Esophagus muscularis mucosa (tissue), 4 donors: ENCODE measurements at regions not wholly inside any gene's neighbourhood (a gene's known extent, or its start where the extent isn't known, plus 50 kb on each side); places are given as distances from the start of the nearest gene placed in this dataset.

Experiments
- DNase-seq: peaks from one replicate; pipeline ENCODE4 v3.0.0-alpha.2; 2017; ENCODE audit errors: extremely low spot score
- H3K27ac ChIP-seq, 4 donors: fragments of 200-600 bp; sonication (generic); replicated peaks in 1 of 4; 1 replicate in 3 of 4; 2 replicates in 1 of 4; pipeline ENCODE4 v1.5.1; 2016 to 2019; ENCODE audit warnings: mild to moderate bottlenecking in 1 of 4
- H3K27me3 ChIP-seq, 4 donors: fragments of 200-600 bp; sonication (generic); one replicate each; pipeline versions ENCODE4 v1.5.1 to v1.6.0; 2016 to 2019
- H3K36me3 ChIP-seq, 4 donors: fragments of 200-600 bp; sonication (generic); one replicate each; pipeline ENCODE4 v1.5.1; 2016 to 2019
- H3K4me1 ChIP-seq, 4 donors: fragments of 200-600 bp; sonication (generic); one replicate each; pipeline ENCODE4 v1.5.1; 2016 to 2019
- H3K4me3 ChIP-seq, 4 donors: fragments of 200-600 bp; sonication (generic); 1 replicate in 2 of 4; 2 replicates in 2 of 4; pipeline ENCODE4 v1.5.1; 2016 to 2019; ENCODE audit warnings: mild to moderate bottlenecking in 4 of 4, moderate library complexity in 1 of 4
- H3K9me3 ChIP-seq, 4 donors: fragments of 200-600 bp; sonication (generic); 1 replicate in 3 of 4; 2 replicates in 1 of 4; pipeline ENCODE4 v1.5.1; 2016 to 2019
- CTCF ChIP-seq, 3 experiments: fragments of 200-600 bp in 2 of 3; fragments of 450-650 bp in 1 of 3; sonication (generic) in 2 of 3; IDR thresholded peaks; one replicate each; pipeline ENCODE4 v1.5.1; 2017 to 2019; ENCODE audit warnings: antibody characterized with exemption in 3 of 3, mild to moderate bottlenecking in 2 of 3, moderate library complexity in 1 of 3
- EP300 ChIP-seq: sonication (generic); formaldehyde crosslinking; IDR thresholded peaks from one replicate; pipeline ENCODE4 v1.6.1; 2017; ENCODE audit warnings: antibody characterized with exemption
- POLR2A ChIP-seq: fragments of 450-650 bp; IDR thresholded peaks from one replicate; pipeline ENCODE4 v1.6.1; 2017; ENCODE audit warnings: antibody characterized with exemption, moderate library complexity, mild to moderate bottlenecking, low read depth
- POLR2AphosphoS5 ChIP-seq, 2 donors: sonication (generic); formaldehyde crosslinking; IDR thresholded peaks; one replicate each; pipeline ENCODE4 v1.6.1; 2017; ENCODE audit warnings: antibody characterized with exemption in 2 of 2
- whole genome bisulfite sequencing: methylation state at CpG from one replicate; pipeline ENCODE4 v1.1.5; 2018; 5-methylcytosine and 5-hydroxymethylcytosine counted together
- intact Hi-C: fragments of 100-400 bp; cut with DNase I; formaldehyde crosslinking; loops from one replicate; pipeline ENCODE4 v1.15.1; 2023

DNA sequence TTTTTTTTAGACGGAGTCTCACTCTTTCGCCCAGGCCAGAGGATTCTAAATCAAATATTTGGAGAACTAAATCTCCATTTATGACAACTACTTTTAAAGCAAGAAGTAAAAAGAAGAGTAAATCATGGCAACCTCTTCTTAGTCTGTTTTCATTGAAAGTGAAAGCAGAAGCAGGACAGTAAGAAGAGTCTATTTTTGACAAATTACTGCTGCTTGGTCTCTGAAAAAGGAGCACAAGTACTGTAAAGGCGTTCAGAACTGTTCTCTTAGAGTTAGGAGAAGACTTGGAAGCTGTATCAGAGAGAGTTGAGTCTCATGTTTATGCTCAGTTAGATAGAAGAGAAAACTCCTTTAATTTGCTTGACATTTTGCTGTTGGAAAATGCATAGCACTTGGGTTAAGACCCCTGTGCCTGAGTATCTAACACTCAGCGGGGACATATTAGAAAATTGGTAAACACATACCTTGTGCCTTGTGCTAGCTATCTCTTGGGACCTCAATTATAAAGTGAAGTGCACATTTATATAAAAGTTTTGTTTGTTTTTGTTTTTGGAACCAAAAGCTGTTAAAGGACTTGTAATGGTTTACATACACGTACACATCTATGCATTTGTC, 433.0 kb downstream of the ANKRD7 start:
- intact Hi-C loops = no loop called here

DNA sequence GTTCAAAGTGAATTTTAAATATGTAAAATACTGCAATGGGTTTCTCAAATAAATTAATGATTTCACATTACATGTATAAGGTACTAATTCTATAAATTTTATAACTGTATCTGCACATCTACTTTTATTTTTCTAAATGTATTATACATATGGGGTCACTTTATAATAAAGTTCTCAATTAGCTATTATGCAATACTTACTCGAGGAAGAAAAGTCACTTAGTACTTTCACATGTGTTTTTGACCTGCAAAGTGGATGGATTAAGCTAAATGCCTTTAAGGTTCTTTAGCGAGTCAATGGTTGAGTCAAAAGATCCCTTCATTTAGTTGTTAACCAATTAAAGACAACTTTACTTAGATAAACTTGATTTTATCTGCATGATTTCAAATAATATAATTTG, 437.8 kb downstream of the ANKRD7 start:
- no peaks in the 10 kb centered on the region for H3K9me3 ChIP-seq
- no peaks in the 10 kb centered on the region for H3K27me3 ChIP-seq
- TF ChIP-seq POLR2A (no peak), POLR2AphosphoS5 (IDR thresholded peaks at IDR 0.05) (no peak), EP300 (no peak)
- no peaks in the 10 kb centered on the region for H3K36me3 ChIP-seq
- H3K4me3 ChIP-seq = no peak overlapping the region
- intact Hi-C loops = no loop called here
- H3K4me1 ChIP-seq = no peaks in the 10 kb centered on the region
- DNase-seq = no peak
- WGBS = 80% methylated on average over 2 of the region's 2 CpGs
- no peak overlapping the region for H3K27ac ChIP-seq

More for the DNA sequence above, 433.0 kb downstream of the ANKRD7 start:
- H3K27ac ChIP-seq = no peak overlapping the region
- no peak for DNase-seq
- TF ChIP-seq CTCF (IDR thresholded peaks at IDR 0.05) (no peak), POLR2AphosphoS5 (IDR thresholded peaks at IDR 0.05) (no peak), EP300 (no peak), POLR2A (no peak)
- WGBS = 60% methylated on average over 5 of the region's 5 CpGs
- H3K4me3 ChIP-seq = no peak overlapping the region
- no peaks in the 10 kb centered on the region for H3K9me3 ChIP-seq
- H3K27me3 ChIP-seq = no peaks in the 10 kb centered on the region
- H3K4me1 ChIP-seq = no peaks in the 10 kb centered on the region
- H3K36me3 ChIP-seq = no peaks in the 10 kb centered on the region

- no peak for DNase-seq
- no peak overlapping the region for H3K4me3 ChIP-seq
- no peak for TF ChIP-seq POLR2A
- TF ChIP-seq POLR2AphosphoS5 (IDR thresholded peaks at IDR 0.05) = no peak
- TF ChIP-seq CTCF (IDR thresholded peaks at IDR 0.05) = no peak
- no peak for TF ChIP-seq EP300
- no peaks in the 10 kb centered on the region for H3K27me3 ChIP-seq
- no peaks in the 10 kb centered on the region for H3K4me1 ChIP-seq
- H3K9me3 ChIP-seq = no peaks in the 10 kb centered on the region
- H3K27ac ChIP-seq = no peak overlapping the region
- intact Hi-C loops = no loop called here
- no peaks in the 10 kb centered on the region for H3K36me3 ChIP-seq
- 60% methylated on average over 1 of the region's 1 CpG for WGBS
Measured at GRCh38 chr7:118664498-118664897, 440.0 kb downstream of the ANKRD7 start.

DNA sequence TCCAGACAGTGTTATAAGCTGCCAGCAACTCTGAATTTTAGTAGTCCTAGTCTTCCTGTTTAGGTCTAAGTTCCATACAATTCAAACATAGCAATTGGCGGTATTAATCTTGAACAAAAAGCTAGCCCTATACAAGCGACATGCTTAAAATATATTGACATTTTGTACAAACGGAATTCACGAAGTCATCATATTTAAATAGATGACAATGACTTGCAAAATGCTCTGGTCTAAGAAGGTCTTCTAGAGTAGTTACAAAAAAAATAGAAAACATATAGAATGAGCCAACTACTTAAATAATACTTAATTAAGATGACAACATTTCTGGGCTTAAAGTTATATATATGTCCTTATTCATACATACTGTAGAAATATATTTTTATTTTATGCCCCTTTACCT, 446.6 kb downstream of the ANKRD7 start:
- Histone ChIP-seq H3K4me3 (no peak overlapping the region), H3K27me3 (no peaks in the 10 kb centered on the region), H3K36me3 (no peaks in the 10 kb centered on the region), H3K4me1 (no peaks in the 10 kb centered on the region), H3K27ac (no peak overlapping the region), H3K9me3 (no peaks in the 10 kb centered on the region)
- WGBS = 80% methylated on average over 4 of the region's 4 CpGs
- no peak for TF ChIP-seq EP300
- no peak for TF ChIP-seq POLR2A
- TF ChIP-seq POLR2AphosphoS5 (IDR thresholded peaks at IDR 0.05) = no peak
- TF ChIP-seq CTCF (IDR thresholded peaks at IDR 0.05) = no peak
- intact Hi-C loops = no loop called here
- DNase-seq = no peak

DNA sequence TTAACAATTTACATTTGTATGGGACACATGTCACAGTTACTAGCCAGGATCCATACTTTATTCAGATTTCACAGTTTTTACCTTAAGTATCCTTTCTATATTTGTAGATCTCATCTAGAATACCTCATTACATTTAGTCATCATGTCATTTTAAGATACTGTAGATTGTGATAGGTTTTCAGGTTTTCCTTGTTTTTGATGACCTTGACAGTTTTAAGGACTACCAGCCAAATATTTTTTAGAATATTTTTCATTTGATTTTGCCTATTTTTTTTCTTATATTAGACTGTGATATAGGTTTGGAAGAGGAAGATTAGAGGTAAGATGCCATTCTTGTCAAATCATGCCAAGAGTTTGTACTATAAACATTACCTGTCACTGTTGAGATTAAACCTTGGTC, 460.3 kb downstream of the ANKRD7 start:
- DNase-seq = no peak
- no peaks in the 10 kb centered on the region for H3K27me3 ChIP-seq
- no peaks in the 10 kb centered on the region for H3K36me3 ChIP-seq
- TF ChIP-seq EP300 (no peak), POLR2A (no peak), CTCF (IDR thresholded peaks at IDR 0.05) (no peak), POLR2AphosphoS5 (IDR thresholded peaks at IDR 0.05) (no peak)
- no peaks in the 10 kb centered on the region for H3K4me1 ChIP-seq
- no peak overlapping the region for H3K4me3 ChIP-seq
- H3K9me3 ChIP-seq = no peaks in the 10 kb centered on the region
- no peak overlapping the region for H3K27ac ChIP-seq
- intact Hi-C loops = no loop called here
